ENCODE measurements at regions not wholly inside any gene's neighbourhood (a gene's known extent, or its start where the extent isn't known, plus 50 kb on each side); places are given as distances from the start of the nearest gene placed in this dataset.
"Not testable (repeated sequence)": the region's sequence is repeated elsewhere in the genome, so short reads cannot be mapped to it uniquely, and the experiment has no call there.

DNA sequence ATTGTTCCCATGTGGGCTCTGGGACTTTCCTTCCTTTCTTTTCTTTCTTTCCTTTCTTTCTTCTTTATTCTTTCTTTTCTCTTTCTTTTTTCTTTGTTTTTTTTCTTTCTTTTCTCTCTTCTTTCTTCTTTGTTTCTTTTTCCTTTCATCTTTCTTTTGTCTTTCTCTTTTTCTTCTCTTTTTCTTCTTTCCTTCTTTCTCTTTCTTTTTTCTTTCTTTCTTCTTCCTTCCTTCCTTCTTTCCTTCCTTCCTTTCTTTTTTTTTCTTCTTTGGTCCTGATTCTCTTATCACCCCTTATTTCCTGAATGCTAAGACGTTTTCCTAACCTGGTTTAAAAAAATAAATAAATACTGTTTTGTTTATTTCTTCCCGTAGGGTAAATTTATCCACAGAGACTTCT is 93.2 kb downstream of the CRLF2 start:
- TF ChIP-seq POLR2AphosphoS5 (IDR thresholded peaks at IDR 0.05) (no peak), EP300 (IDR thresholded peaks at IDR 0.05; ENCODE audit: low read depth) (no peak), POLR2A (IDR thresholded peaks at IDR 0.05) (no peak)
- TF ChIP-seq, protein P1, sequence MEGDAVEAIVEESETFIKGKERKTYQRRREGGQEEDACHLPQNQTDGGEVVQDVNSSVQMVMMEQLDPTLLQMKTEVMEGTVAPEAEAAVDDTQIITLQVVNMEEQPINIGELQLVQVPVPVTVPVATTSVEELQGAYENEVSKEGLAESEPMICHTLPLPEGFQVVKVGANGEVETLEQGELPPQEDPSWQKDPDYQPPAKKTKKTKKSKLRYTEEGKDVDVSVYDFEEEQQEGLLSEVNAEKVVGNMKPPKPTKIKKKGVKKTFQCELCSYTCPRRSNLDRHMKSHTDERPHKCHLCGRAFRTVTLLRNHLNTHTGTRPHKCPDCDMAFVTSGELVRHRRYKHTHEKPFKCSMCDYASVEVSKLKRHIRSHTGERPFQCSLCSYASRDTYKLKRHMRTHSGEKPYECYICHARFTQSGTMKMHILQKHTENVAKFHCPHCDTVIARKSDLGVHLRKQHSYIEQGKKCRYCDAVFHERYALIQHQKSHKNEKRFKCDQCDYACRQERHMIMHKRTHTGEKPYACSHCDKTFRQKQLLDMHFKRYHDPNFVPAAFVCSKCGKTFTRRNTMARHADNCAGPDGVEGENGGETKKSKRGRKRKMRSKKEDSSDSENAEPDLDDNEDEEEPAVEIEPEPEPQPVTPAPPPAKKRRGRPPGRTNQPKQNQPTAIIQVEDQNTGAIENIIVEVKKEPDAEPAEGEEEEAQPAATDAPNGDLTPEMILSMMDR (IDR thresholded peaks at IDR 0.05) = no peak
- H3K4me3 ChIP-seq = no peak overlapping the region
- H3K36me3 ChIP-seq = no peaks in the 10 kb centered on the region
- no peaks in the 10 kb centered on the region for H3K9me3 ChIP-seq
- in situ Hi-C loops (cut with MboI; ENCODE audit: low pct_ligation_motif_present in 1 of 4, low pct_unique_long_range_greater_than_20kb in 1 of 4, low sequenced_read_pairs in 3 of 4) (no loop called here), intact Hi-C loops (cut with DNase I; ENCODE audit: low total_unique reads) (no loop called here)
- H3K4me1 ChIP-seq = no peaks in the 10 kb centered on the region
- peaks cover 7% of the 10 kb centered on the region for H3K27me3 ChIP-seq
- DNase-seq = no peak
- WGBS, 2 donors (ENCODE audit: low coverage in 1 of 2) = 30% methylated on average over 2 of the region's 2 CpGs
- H3K27ac ChIP-seq = no peak overlapping the region

DNA sequence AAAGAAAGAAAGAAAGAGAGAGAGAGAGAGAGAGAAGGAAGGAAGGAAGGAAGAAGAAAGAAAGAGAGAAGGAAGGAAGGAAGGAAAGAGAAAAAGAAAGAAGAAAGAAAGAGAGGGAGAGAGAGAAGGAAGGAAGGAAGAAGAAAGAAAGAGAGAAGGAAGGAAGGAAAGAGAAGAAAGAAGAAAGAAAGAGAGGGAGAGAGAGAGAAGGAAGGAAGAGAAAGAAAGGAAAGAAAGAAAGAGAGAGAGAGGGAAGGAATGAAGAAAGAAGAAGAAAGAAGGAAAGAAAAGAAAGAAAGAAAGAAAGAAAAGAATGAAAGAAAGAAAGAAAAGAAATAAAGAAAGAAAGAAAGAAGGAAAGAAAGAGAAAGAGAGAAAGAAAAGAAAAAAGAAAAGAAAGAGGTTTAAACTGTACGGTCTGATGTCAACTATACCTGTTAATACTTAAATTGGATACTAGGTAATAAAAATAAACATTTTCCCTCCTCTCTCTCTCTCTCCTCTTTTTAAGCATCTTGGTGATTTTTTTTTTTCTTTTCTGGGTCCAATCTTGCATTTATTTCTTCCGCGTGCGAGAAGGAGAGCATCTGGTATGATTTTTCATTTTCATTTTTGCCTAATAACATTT is 93.8 kb downstream of the CRLF2 start:
- intact Hi-C loops (cut with DNase I; ENCODE audit: low total_unique reads) (no loop called here), in situ Hi-C loops (cut with MboI; ENCODE audit: low pct_ligation_motif_present in 1 of 4, low pct_unique_long_range_greater_than_20kb in 1 of 4, low sequenced_read_pairs in 3 of 4) (no loop called here)
- H3K36me3 ChIP-seq = no peaks in the 10 kb centered on the region
- H3K9me3 ChIP-seq = no peaks in the 10 kb centered on the region
- TF ChIP-seq, protein P1 (IDR thresholded peaks at IDR 0.05) = no peak
- TF ChIP-seq POLR2A (IDR thresholded peaks at IDR 0.05) (no peak), POLR2AphosphoS5 (IDR thresholded peaks at IDR 0.05) (no peak), EP300 (IDR thresholded peaks at IDR 0.05; ENCODE audit: low read depth) (no peak)
- H3K4me3 ChIP-seq = no peak overlapping the region
- no peak overlapping the region for H3K27ac ChIP-seq
- WGBS, 2 donors (ENCODE audit: low coverage in 1 of 2) = 81 to 84% methylated on average over 4 of the region's 4 CpGs
- no peak for DNase-seq
- H3K4me1 ChIP-seq = no peaks in the 10 kb centered on the region
- H3K27me3 ChIP-seq = peaks cover 7% of the 10 kb centered on the region

DNA sequence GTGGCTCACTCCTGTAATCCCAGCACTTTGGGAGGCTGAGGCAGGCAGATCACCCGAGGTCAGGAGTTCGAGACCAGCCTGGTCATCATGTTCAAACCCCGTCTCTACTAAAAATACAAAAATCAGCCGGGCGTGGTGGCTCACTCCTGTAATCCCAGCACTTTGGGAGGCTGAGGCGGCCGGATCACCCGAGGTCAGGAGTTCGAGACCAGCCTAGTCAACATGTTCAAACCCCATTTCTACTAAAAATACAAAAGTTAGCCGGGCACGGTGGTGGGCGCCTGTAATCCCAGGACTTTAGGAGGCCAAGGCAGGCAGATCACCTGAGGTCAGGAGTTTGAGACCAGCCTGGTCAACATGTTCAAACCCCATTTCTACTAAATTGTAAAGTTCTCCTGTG is 97.0 kb downstream of the CRLF2 start:
- WGBS, 2 donors (ENCODE audit: low coverage in 1 of 2) = 75 to 88% methylated on average over 4 to 12 of the region's 12 CpGs

DNA sequence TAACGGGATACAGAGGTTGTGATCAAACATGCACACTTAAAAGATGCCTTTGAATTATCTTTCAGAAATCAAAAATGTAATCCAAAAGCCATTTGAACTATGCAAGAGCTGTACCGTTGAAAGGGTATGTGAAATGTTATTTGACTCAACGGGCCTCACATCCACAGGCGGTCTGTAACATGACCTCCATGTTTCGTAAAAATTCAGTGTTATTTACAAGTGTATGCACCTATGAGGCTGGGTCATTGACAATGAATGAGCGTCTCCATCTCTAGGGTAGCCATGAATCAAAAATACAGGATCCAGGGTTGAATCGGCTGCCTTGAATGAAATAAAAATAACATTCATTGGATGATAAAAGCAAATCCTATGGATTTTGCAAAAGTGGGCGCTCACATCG is 100.1 kb downstream of the CRLF2 start:
- WGBS, 2 donors (ENCODE audit: low coverage in 1 of 2) = 49 to 55% methylated on average over 9 of the region's 9 CpGs
- no peak overlapping the region for H3K4me3 ChIP-seq
- no peaks in the 10 kb centered on the region for H3K36me3 ChIP-seq
- H3K27ac ChIP-seq = no peak overlapping the region
- no peak for DNase-seq
- TF ChIP-seq EP300 (IDR thresholded peaks at IDR 0.05; ENCODE audit: low read depth) (no peak), POLR2A (IDR thresholded peaks at IDR 0.05) (no peak), POLR2AphosphoS5 (IDR thresholded peaks at IDR 0.05) (no peak)
- TF ChIP-seq, protein P1 (IDR thresholded peaks at IDR 0.05) = no peak
- in situ Hi-C loops (cut with MboI; ENCODE audit: low pct_ligation_motif_present in 1 of 4, low pct_unique_long_range_greater_than_20kb in 1 of 4, low sequenced_read_pairs in 3 of 4) (no loop called here), intact Hi-C loops (cut with DNase I; ENCODE audit: low total_unique reads) (no loop called here)
- no peaks in the 10 kb centered on the region for H3K9me3 ChIP-seq
- H3K4me1 ChIP-seq = no peaks in the 10 kb centered on the region
- peaks cover 12% of the 10 kb centered on the region for H3K27me3 ChIP-seq

More for the DNA sequence above, 97.0 kb downstream of the CRLF2 start:
- H3K9me3 ChIP-seq; H3K27me3 ChIP-seq; DNase-seq; in situ Hi-C loops (cut with MboI; ENCODE audit: low pct_ligation_motif_present in 1 of 4, low pct_unique_long_range_greater_than_20kb in 1 of 4, low sequenced_read_pairs in 3 of 4); H3K36me3 ChIP-seq; H3K4me3 ChIP-seq; H3K4me1 ChIP-seq; H3K27ac ChIP-seq; intact Hi-C loops (cut with DNase I; ENCODE audit: low total_unique reads): not testable (repeated sequence)
